SU-DHL-6 (cell line): ENCODE measurements at regions not wholly inside any gene's neighbourhood (a gene's known extent, or its start where the extent isn't known, plus 50 kb on each side); places are given as distances from the start of the nearest gene placed in this dataset.

ENCODE experiments used
- H2AFZ ChIP-seq: fragments of 200-600 bp; sonication (generic); 2 replicates; pipeline ENCODE4 v1.6.1; 2014; ENCODE audit warnings: low read depth, mild to moderate bottlenecking, moderate library complexity, mixed read lengths, antibody characterized with exemption, low read length; ENCODE audit not compliant: severe bottlenecking
- H3F3A ChIP-seq: fragments of 200-600 bp; shearing (Covaris generic); 2 replicates; pipeline ENCODE4 v1.6.0; 2016; ENCODE audit warnings: antibody characterized with exemption, mild to moderate bottlenecking; ENCODE audit not compliant: insufficient read depth
- H3K27ac ChIP-seq: fragments of 200-600 bp; sonication (generic); 2 replicates; pipeline ENCODE4 v1.5.1; 2016; ENCODE audit warnings: low read depth, mild to moderate bottlenecking, low read length, moderate library complexity, mixed read lengths
- H3K27me3 ChIP-seq: fragments of 200-600 bp; sonication (generic), shearing (Covaris generic); 2 replicates; pipeline ENCODE4 v1.6.0; 2014; ENCODE audit warnings: mild to moderate bottlenecking, low read length
- H3K36me3 ChIP-seq: fragments of 200-600 bp; sonication (generic); 2 replicates; pipeline ENCODE4 v1.6.1; 2014; ENCODE audit warnings: mild to moderate bottlenecking, low read length, mixed read lengths
- H3K4me2 ChIP-seq: fragments of 300-600, 200-600 bp; shearing (Covaris generic), sonication (generic); 2 replicates; pipeline ENCODE4 v1.6.0; 2014; ENCODE audit warnings: low read length, low read depth, mild to moderate bottlenecking; ENCODE audit not compliant: poor library complexity, severe bottlenecking
- H3K4me3 ChIP-seq: fragments of 200-600 bp; sonication (generic); 2 replicates; pipeline ENCODE4 v1.5.1; 2014; ENCODE audit warnings: antibody characterized with exemption, low read length, mild to moderate bottlenecking, mixed read lengths; ENCODE audit not compliant: insufficient read depth, poor library complexity, severe bottlenecking
- H3K79me2 ChIP-seq: fragments of 200-600 bp; sonication (generic); 2 replicates; pipeline ENCODE4 v1.6.1; 2014; ENCODE audit warnings: mild to moderate bottlenecking, low read length, moderate library complexity; ENCODE audit not compliant: insufficient read depth
- H3K9ac ChIP-seq: fragments of 200-600 bp; sonication (generic); 2 replicates; pipeline ENCODE4 v1.7.0; 2014; ENCODE audit warnings: mild to moderate bottlenecking, low read length
- H3K9me2 ChIP-seq: fragments of 200-600 bp; sonication (generic); replicated peaks from 2 replicates; pipeline ENCODE4 v1.6.1; 2014; ENCODE audit warnings: low read length; ENCODE audit not compliant: insufficient read depth
- H3K9me3 ChIP-seq: fragments of 200-600 bp; sonication (generic); 2 replicates; pipeline ENCODE4 v1.6.1; 2014; ENCODE audit warnings: low read length, mixed read lengths; ENCODE audit not compliant: insufficient read depth
- H4K20me1 ChIP-seq: fragments of 200-600 bp; sonication (generic); 2 replicates; pipeline ENCODE4 v1.6.1; 2014; ENCODE audit warnings: low read depth, mild to moderate bottlenecking, antibody characterized with exemption, low read length, moderate library complexity, mixed read lengths
- EZH2phosphoT487 ChIP-seq: fragments of 200-600 bp; sonication (generic), shearing (Covaris generic); conservative IDR thresholded peaks from 2 replicates; pipeline ENCODE4 v1.6.1; 2018; ENCODE audit warnings: mild to moderate bottlenecking, antibody characterized with exemption, low read length, moderate library complexity, mixed read lengths
- TF ChIP-seq, protein P1 (sequence below): fragments of 200-600 bp; sonication (generic); IDR thresholded peaks from one replicate; pipeline ENCODE4 v1.5.1; 2017; ENCODE audit warnings: antibody characterized with exemption, mild to moderate bottlenecking, low read length, moderate library complexity; ENCODE audit not compliant: insufficient read depth, poor library complexity, severe bottlenecking

DNA sequence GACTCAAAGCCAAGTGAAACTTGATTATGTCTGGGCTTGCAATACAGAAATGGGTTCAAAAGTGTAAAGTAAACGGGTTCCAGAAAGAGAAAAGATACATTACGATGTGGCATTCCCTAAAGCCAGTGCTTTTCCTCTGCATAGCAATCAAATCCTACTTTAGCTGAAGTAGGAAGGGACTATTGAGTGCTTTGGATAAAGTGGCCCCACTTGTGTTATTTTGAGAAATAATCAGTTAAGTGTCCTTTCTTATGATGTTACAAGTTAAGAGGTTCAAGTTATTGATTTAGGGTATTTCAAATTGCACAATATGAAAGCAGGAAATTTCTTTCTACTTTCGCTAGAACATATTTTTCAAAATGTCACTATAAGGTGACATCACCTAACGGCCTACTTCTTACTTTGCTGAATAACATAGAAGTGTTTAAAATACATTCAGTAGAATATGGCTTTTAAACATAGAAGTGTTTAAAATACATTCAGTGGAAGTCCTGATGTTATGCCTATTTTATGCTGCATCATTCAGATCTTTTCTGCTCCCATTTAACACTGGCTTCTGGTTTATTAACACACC, 235.2 kb downstream of the DTHD1 start:
- H4K20me1 ChIP-seq: no peaks in the 10 kb centered on the region
- H3K36me3 ChIP-seq: no peaks in the 10 kb centered on the region
- no peaks in the 10 kb centered on the region for H3F3A ChIP-seq
- H3K9me2 ChIP-seq: no peaks in the 10 kb centered on the region
- H3K9me3 ChIP-seq: no peaks in the 10 kb centered on the region
- no peak overlapping the region for H3K4me3 ChIP-seq
- no peaks in the 10 kb centered on the region for H3K27me3 ChIP-seq
- no peak overlapping the region for H3K27ac ChIP-seq
- H3K9ac ChIP-seq: no peak overlapping the region
- no peak for TF ChIP-seq EZH2phosphoT487
- TF ChIP-seq, protein P1, sequence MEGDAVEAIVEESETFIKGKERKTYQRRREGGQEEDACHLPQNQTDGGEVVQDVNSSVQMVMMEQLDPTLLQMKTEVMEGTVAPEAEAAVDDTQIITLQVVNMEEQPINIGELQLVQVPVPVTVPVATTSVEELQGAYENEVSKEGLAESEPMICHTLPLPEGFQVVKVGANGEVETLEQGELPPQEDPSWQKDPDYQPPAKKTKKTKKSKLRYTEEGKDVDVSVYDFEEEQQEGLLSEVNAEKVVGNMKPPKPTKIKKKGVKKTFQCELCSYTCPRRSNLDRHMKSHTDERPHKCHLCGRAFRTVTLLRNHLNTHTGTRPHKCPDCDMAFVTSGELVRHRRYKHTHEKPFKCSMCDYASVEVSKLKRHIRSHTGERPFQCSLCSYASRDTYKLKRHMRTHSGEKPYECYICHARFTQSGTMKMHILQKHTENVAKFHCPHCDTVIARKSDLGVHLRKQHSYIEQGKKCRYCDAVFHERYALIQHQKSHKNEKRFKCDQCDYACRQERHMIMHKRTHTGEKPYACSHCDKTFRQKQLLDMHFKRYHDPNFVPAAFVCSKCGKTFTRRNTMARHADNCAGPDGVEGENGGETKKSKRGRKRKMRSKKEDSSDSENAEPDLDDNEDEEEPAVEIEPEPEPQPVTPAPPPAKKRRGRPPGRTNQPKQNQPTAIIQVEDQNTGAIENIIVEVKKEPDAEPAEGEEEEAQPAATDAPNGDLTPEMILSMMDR: no peak
- H2AFZ ChIP-seq: no peak overlapping the region
- no peak overlapping the region for H3K4me2 ChIP-seq
- H3K79me2 ChIP-seq: no peaks in the 10 kb centered on the region

DNA sequence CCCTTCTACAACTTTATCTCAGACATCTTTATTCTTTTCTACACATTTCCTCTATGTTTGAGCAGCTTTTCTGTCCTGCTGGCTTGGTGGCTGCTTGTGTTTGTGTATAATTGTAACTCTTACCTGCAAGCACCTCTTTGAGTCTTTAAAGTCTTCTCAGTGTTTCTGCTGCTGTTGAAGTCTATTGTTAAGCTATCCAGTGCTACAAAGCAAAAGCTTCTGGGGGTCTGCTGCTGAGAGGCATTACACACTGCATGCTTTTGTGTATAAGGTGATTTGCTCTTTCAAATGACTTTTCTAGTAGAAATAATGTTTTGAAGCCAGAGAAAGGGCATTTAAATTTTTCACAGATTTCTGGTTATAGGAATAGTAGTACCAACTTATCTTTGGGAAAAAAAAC, 241.8 kb downstream of the DTHD1 start:
- no peaks in the 10 kb centered on the region for H3K79me2 ChIP-seq
- H3K9ac ChIP-seq: no peak overlapping the region
- no peaks in the 10 kb centered on the region for H3K27me3 ChIP-seq
- 0 out of 2 replicates have a peak, but pooled peaks cover 6% of the 10 kb centered on the region for H3K9me3 ChIP-seq
- no peaks in the 10 kb centered on the region for H4K20me1 ChIP-seq
- H3K9me2 ChIP-seq: no peaks in the 10 kb centered on the region
- H3K4me2 ChIP-seq: no peak overlapping the region
- no peak for TF ChIP-seq EZH2phosphoT487
- TF ChIP-seq, protein P1: no peak
- no peaks in the 10 kb centered on the region for H3F3A ChIP-seq
- H3K36me3 ChIP-seq: no peaks in the 10 kb centered on the region
- H3K4me3 ChIP-seq: no peak overlapping the region
- H2AFZ ChIP-seq: no peak overlapping the region
- no peak overlapping the region for H3K27ac ChIP-seq

DNA sequence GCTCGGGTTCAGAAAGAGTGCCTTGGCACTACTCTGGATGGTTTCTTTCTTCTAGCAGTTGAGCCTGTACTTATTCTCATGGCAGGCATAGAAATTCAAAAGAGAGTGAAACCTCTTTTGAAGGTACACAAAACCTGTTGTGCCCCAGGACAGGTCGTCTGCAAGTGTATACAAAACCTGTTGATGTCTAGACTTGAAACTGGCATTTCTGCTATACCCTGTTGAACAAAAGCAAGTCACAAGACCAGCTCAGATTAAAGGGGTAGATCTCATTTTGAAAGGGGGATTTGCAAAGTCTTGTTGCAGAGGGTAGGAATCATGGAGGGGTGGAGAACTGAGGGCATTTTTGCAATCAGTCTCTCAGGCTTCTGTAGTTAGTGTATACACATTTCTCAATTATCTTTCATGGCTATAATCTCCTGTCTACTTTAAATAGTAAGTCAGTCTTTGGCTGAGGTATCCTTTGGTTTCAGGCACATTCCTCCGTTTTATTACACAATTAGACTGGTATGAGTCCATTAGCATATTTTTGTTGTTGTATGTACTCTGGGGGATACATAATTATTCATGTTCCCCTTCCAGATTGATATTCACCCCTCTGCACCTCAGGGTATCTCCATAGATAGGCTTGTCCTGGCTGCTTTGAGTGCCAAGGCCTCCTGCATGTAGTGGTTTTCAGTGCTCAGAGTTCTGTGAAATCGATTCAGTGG, 251.4 kb downstream of the DTHD1 start:
- no peak overlapping the region for H3K4me3 ChIP-seq
- H3K9ac ChIP-seq: no peak overlapping the region
- no peaks in the 10 kb centered on the region for H4K20me1 ChIP-seq
- H3K79me2 ChIP-seq: no peaks in the 10 kb centered on the region
- H3K9me2 ChIP-seq: no peaks in the 10 kb centered on the region
- no peaks in the 10 kb centered on the region for H3K36me3 ChIP-seq
- H3K9me3 ChIP-seq: 0 out of 2 replicates have a peak, but pooled peaks cover 2% of the 10 kb centered on the region
- H3F3A ChIP-seq: no peaks in the 10 kb centered on the region
- H3K27me3 ChIP-seq: no peaks in the 10 kb centered on the region
- H3K4me2 ChIP-seq: no peak overlapping the region
- H3K27ac ChIP-seq: no peak overlapping the region
- no peak overlapping the region for H2AFZ ChIP-seq
- TF ChIP-seq EZH2phosphoT487: no peak
- TF ChIP-seq, protein P1: no peak
